ENCODE measurements at regions not wholly inside any gene's neighbourhood (a gene's known extent, or its start where the extent isn't known, plus 50 kb on each side); places are given as distances from the start of the nearest gene placed in this dataset.

GRCh38 chr3:148044151-148044550 lies 635.0 kb downstream of the ZIC1 start:
- no peak for TF ChIP-seq EP300 (conservative IDR thresholded peaks at IDR 0.05; ENCODE audit: poor library complexity, severe bottlenecking)
- no peak for TF ChIP-seq REST (IDR thresholded peaks at IDR 0.05; ENCODE audit: borderline replicate concordance)
- no peak for TF ChIP-seq CTCF (IDR thresholded peaks at IDR 0.05; ENCODE audit: poor library complexity, severe bottlenecking)
